Osteocyte (in vitro differentiated cells): ENCODE measurements at regions not wholly inside any gene's neighbourhood (a gene's known extent, or its start where the extent isn't known, plus 50 kb on each side); places are given as distances from the start of the nearest gene placed in this dataset.

Experiments
- DNase-seq: peaks from one replicate; pipeline ENCODE4 v3.0.0; 2021; ENCODE audit warnings: mixed read lengths; ENCODE audit not compliant: unreplicated experiment; ENCODE audit errors: extremely low spot score
- H3K27ac Mint-ChIP-seq: one replicate; pipeline ENCODE4 v1.8.0; 2021; ENCODE audit warnings: mild to moderate bottlenecking, mixed read lengths; ENCODE audit not compliant: unreplicated experiment
- H3K27me3 Mint-ChIP-seq: one replicate; pipeline ENCODE4 v1.8.0; 2021; ENCODE audit warnings: mixed read lengths; ENCODE audit not compliant: unreplicated experiment
- H3K36me3 Mint-ChIP-seq: one replicate; pipeline ENCODE4 v1.8.0; 2021; ENCODE audit warnings: mixed read lengths; ENCODE audit not compliant: unreplicated experiment
- H3K4me1 Mint-ChIP-seq: one replicate; pipeline ENCODE4 v1.8.0; 2021; ENCODE audit warnings: mixed read lengths; ENCODE audit not compliant: unreplicated experiment
- H3K4me3 Mint-ChIP-seq: one replicate; pipeline ENCODE4 v1.8.0; 2021; ENCODE audit warnings: mild to moderate bottlenecking, moderate library complexity, mixed read lengths; ENCODE audit not compliant: unreplicated experiment
- H3K9me3 Mint-ChIP-seq: one replicate; pipeline ENCODE4 v1.8.0; 2021; ENCODE audit warnings: mixed read lengths; ENCODE audit not compliant: unreplicated experiment
- CTCF ChIP-seq: fragments of 200-600 bp; sonication (generic); IDR thresholded peaks from 2 replicates; pipeline ENCODE4 v1.5.0; 2021; ENCODE audit warnings: antibody characterized with exemption, mild to moderate bottlenecking, moderate library complexity

DNA sequence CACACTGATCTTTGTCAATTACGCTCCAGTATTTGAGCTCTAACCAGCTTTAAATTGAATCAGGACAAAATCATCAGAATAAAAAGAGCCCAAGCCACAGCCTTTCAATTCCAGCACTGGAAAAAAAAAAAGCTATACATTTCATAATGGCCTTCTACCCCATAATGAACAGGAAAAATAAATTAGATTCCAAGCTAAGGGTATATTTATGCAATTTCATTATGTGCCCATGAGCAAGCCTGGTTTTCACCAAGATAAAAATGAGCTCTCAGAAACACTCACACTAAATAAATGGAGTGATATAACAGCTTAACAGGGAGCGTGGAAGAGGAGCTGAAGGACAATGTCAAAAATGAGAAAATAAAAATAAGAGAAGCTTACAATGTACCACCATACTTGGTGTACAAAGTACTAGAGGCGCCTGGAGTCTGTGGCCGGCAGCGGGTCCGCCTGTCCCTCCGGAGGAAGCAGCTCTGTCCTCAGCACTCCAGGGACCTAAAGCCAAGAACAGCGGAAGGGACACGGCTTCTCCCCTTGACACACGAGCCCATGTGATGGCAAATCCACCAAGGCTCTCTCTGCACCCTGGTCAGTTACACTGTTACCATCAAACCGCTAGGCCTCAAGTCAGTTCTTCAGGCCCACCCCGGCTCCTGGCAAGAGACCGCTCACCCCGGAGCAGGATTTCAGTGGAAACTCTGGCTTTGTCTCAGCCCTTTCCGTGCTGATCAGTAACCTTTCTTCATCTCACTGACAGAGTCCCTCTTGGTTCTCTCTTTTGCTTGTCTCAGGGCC lies 69.6 kb downstream of the RBFOX3 start:
- Mint-ChIP-seq H3K27ac (no peak overlapping the region), H3K36me3 (no peaks in the 10 kb centered on the region), H3K4me3 (no peak overlapping the region), H3K27me3 (peaks cover 20% of the 10 kb centered on the region), H3K9me3 (no peaks in the 10 kb centered on the region), H3K4me1 (no peaks in the 10 kb centered on the region)
- TF ChIP-seq CTCF: no peak
- no peak for DNase-seq

- no peaks in the 10 kb centered on the region for H3K4me1 Mint-ChIP-seq
- no peak for DNase-seq
- no peaks in the 10 kb centered on the region for H3K36me3 Mint-ChIP-seq
- TF ChIP-seq CTCF: no peak
- peaks cover 14% of the 10 kb centered on the region for H3K27me3 Mint-ChIP-seq
- H3K27ac Mint-ChIP-seq: no peak overlapping the region
- H3K4me3 Mint-ChIP-seq: no peak overlapping the region
- no peaks in the 10 kb centered on the region for H3K9me3 Mint-ChIP-seq
Observed at GRCh38 chr17:79539944-79540705, 70.7 kb downstream of the RBFOX3 start.

- no peaks in the 10 kb centered on the region for H3K36me3 Mint-ChIP-seq
- peaks cover 18% of the 10 kb centered on the region for H3K27me3 Mint-ChIP-seq
- no peak overlapping the region for H3K27ac Mint-ChIP-seq
- no peak for DNase-seq
- no peak for TF ChIP-seq CTCF
- no peak overlapping the region for H3K4me3 Mint-ChIP-seq
- H3K9me3 Mint-ChIP-seq: no peaks in the 10 kb centered on the region
- H3K4me1 Mint-ChIP-seq: no peaks in the 10 kb centered on the region
Observed at GRCh38 chr17:79538291-79538690, 72.6 kb downstream of the RBFOX3 start.

DNA sequence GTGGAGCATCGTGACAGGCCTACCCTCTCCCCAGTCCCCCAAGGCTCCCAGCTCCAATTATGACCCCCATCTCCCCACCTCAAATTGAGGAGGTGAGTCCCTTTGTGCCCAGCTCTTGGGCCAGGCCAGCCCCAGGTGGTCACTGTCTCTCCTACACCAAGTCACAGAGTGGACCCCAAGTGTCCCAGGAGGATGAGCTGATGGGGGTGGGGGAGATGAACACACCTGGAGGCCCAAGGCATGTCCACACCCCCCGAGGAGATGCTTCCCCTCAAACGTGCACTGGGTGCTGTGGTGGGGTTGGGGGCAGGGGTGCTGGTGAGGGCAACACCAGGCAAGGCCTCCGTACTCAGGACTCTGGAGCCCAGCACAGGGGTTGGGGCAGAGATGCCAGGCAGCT lies 73.2 kb downstream of the RBFOX3 start:
- H3K4me1 Mint-ChIP-seq: no peaks in the 10 kb centered on the region
- H3K4me3 Mint-ChIP-seq: no peak overlapping the region
- no peak overlapping the region for H3K27ac Mint-ChIP-seq
- no peaks in the 10 kb centered on the region for H3K36me3 Mint-ChIP-seq
- no peak for DNase-seq
- peaks cover 21% of the 10 kb centered on the region for H3K27me3 Mint-ChIP-seq
- no peak for TF ChIP-seq CTCF
- H3K9me3 Mint-ChIP-seq: no peaks in the 10 kb centered on the region

DNA sequence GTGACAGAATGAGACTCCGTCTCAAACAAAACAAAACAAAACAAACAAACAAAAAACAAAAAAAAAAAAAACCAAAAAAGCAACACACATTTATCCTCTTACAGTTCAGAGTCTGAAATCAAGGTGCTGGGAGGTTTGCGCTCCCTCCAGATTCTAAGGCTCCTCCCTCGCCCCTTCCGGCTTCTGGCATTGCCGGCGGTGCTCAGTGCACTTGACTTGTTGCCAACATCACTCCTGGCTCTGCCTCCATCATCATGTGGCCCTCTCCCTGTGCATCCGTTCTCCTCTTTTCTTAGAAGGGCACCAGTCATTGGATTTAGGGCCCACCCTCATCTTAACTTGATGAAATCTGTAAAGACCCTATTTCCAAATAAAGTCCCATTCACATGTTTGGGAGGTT lies 73.8 kb downstream of the RBFOX3 start:
- H3K36me3 Mint-ChIP-seq: no peaks in the 10 kb centered on the region

More for the DNA sequence above, 73.8 kb downstream of the RBFOX3 start:
- DNase-seq: no peak
- H3K4me3 Mint-ChIP-seq: no peak overlapping the region
- no peaks in the 10 kb centered on the region for H3K4me1 Mint-ChIP-seq
- H3K27ac Mint-ChIP-seq: no peak overlapping the region
- H3K27me3 Mint-ChIP-seq: peaks cover 21% of the 10 kb centered on the region
- no peaks in the 10 kb centered on the region for H3K9me3 Mint-ChIP-seq
- no peak for TF ChIP-seq CTCF
